SK-N-SH (cell line): ENCODE measurements at regions not wholly inside any gene's neighbourhood (a gene's known extent, or its start where the extent isn't known, plus 50 kb on each side); places are given as distances from the start of the nearest gene placed in this dataset.

ENCODE experiments used
- ELF1 ChIP-seq: IDR thresholded peaks from 2 replicates; pipeline ENCODE4 v1.4.0; 2012
- EP300 ChIP-seq, 2 experiments: IDR thresholded peaks; 2 replicates each; pipeline versions ENCODE4 v1.4.0 to v1.6.1; 2012; ENCODE audit warnings: borderline replicate concordance in 1 of 2, low read depth in 1 of 2, low read length in 1 of 2
- MXI1 ChIP-seq: IDR thresholded peaks from 2 replicates; pipeline ENCODE4 v1.6.1; 2012; ENCODE audit warnings: mild to moderate bottlenecking, low read depth, low read length, improper control_type of control experiment
- NFIC ChIP-seq: IDR thresholded peaks from 2 replicates; pipeline ENCODE4 v1.4.0; 2012; ENCODE audit warnings: borderline replicate concordance
- TAF1 ChIP-seq: IDR thresholded peaks from 2 replicates; pipeline ENCODE4 v1.6.1; 2012; ENCODE audit warnings: low read depth, mild to moderate bottlenecking, low read length, moderate library complexity, borderline replicate concordance
- TEAD4 ChIP-seq: IDR thresholded peaks from 2 replicates; pipeline ENCODE4 v1.4.0; 2012; ENCODE audit warnings: mild to moderate bottlenecking, borderline replicate concordance; ENCODE audit not compliant: insufficient read depth
- USF2 ChIP-seq: fragments of 150-350 bp; IDR thresholded peaks from 2 replicates; pipeline ENCODE4 v1.6.1; 2017; ENCODE audit warnings: antibody characterized with exemption, low read length, low read depth, borderline replicate concordance
- TF ChIP-seq, protein P1 (sequence below): fragments of 200-600 bp; sonication (generic); IDR thresholded peaks from 2 replicates; pipeline ENCODE4 v1.6.1; 2017; ENCODE audit warnings: antibody characterized with exemption, mild to moderate bottlenecking, moderate library complexity
- TF ChIP-seq, protein P2 (sequence below): IDR thresholded peaks from 2 replicates; pipeline ENCODE4 v1.6.1; 2012; ENCODE audit warnings: mild to moderate bottlenecking, low read depth, low read length, moderate library complexity
- TF ChIP-seq, protein P3 (sequence below): IDR thresholded peaks from 2 replicates; pipeline ENCODE4 v1.4.0; 2012; ENCODE audit warnings: low read depth, borderline replicate concordance

DNA sequence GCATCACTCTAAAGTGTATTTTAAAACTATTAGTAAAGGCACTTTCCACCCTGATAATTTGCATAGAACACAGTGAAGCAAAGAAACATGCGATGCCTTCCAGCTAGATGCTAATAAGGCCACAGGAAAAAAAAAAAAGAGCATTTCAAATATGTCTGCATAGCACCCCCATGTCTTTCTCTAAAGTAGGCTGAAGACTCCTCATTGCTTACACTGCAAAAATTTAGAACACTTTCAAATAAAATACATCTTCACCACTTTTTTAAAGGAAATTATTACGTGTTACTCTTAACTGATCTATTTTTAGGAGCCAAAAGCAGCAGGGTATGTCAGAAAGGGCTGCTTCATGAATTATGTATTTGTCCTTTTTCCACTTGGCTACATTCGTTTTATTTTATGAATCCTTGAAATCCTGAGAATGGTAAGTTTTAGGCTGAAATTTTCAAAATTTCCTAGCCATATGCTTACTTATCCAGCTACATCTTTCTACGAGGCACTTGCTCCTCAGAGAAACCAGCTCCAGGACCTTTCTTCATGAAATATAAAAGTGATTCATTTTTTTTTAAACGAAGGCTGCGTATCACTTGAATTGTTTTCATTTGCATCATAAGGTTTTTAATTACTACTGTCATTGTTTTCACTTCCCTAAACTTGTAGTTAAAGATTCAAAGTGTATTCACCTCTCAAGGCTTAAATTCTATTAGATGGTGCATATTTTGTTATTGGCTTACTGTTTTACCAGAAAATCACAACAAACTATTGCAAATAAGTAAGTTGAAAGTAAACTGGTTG is 513.0 kb downstream of the PTPRC start:
- no peak for TF ChIP-seq ELF1
- no peak for TF ChIP-seq TEAD4
- TF ChIP-seq, protein P1, sequence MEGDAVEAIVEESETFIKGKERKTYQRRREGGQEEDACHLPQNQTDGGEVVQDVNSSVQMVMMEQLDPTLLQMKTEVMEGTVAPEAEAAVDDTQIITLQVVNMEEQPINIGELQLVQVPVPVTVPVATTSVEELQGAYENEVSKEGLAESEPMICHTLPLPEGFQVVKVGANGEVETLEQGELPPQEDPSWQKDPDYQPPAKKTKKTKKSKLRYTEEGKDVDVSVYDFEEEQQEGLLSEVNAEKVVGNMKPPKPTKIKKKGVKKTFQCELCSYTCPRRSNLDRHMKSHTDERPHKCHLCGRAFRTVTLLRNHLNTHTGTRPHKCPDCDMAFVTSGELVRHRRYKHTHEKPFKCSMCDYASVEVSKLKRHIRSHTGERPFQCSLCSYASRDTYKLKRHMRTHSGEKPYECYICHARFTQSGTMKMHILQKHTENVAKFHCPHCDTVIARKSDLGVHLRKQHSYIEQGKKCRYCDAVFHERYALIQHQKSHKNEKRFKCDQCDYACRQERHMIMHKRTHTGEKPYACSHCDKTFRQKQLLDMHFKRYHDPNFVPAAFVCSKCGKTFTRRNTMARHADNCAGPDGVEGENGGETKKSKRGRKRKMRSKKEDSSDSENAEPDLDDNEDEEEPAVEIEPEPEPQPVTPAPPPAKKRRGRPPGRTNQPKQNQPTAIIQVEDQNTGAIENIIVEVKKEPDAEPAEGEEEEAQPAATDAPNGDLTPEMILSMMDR = no peak
- no peak for TF ChIP-seq EP300 (IDR thresholded peaks at IDR 0.05; ENCODE audit: borderline replicate concordance in 1 of 2, low read depth in 1 of 2, low read length in 1 of 2)
- TF ChIP-seq, protein P2, sequence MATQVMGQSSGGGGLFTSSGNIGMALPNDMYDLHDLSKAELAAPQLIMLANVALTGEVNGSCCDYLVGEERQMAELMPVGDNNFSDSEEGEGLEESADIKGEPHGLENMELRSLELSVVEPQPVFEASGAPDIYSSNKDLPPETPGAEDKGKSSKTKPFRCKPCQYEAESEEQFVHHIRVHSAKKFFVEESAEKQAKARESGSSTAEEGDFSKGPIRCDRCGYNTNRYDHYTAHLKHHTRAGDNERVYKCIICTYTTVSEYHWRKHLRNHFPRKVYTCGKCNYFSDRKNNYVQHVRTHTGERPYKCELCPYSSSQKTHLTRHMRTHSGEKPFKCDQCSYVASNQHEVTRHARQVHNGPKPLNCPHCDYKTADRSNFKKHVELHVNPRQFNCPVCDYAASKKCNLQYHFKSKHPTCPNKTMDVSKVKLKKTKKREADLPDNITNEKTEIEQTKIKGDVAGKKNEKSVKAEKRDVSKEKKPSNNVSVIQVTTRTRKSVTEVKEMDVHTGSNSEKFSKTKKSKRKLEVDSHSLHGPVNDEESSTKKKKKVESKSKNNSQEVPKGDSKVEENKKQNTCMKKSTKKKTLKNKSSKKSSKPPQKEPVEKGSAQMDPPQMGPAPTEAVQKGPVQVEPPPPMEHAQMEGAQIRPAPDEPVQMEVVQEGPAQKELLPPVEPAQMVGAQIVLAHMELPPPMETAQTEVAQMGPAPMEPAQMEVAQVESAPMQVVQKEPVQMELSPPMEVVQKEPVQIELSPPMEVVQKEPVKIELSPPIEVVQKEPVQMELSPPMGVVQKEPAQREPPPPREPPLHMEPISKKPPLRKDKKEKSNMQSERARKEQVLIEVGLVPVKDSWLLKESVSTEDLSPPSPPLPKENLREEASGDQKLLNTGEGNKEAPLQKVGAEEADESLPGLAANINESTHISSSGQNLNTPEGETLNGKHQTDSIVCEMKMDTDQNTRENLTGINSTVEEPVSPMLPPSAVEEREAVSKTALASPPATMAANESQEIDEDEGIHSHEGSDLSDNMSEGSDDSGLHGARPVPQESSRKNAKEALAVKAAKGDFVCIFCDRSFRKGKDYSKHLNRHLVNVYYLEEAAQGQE = no peak
- TF ChIP-seq NFIC = no peak
- TF ChIP-seq, protein P3, sequence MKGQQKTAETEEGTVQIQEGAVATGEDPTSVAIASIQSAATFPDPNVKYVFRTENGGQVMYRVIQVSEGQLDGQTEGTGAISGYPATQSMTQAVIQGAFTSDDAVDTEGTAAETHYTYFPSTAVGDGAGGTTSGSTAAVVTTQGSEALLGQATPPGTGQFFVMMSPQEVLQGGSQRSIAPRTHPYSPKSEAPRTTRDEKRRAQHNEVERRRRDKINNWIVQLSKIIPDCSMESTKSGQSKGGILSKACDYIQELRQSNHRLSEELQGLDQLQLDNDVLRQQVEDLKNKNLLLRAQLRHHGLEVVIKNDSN = no peak
- TF ChIP-seq TAF1 = no peak
- no peak for TF ChIP-seq USF2
- TF ChIP-seq MXI1 = no peak
